DMS 273 (cell line): ENCODE measurements at regions not wholly inside any gene's neighbourhood (a gene's known extent, or its start where the extent isn't known, plus 50 kb on each side); places are given as distances from the start of the nearest gene placed in this dataset.

Experiments
- DNase-seq: peaks from one replicate; lab custom pipeline; 2025; ENCODE audit not compliant: unreplicated experiment; lab: John Stamatoyannopoulos, UW

GRCh38 chr13:47190696-47191305, 293.9 kb upstream of the HTR2A start:
- DNase-seq: no peak

GRCh38 chr13:47188802-47189201, 291.9 kb upstream of the HTR2A start:
- no peak for DNase-seq

GRCh38 chr13:47186471-47186870, 289.6 kb upstream of the HTR2A start:
- DNase-seq: no peak

- DNase-seq: no peak
These were observed 287.5 kb upstream of the HTR2A start for GRCh38 chr13:47184321-47184720.

- DNase-seq: no peak
These were observed 282.5 kb upstream of the HTR2A start for GRCh38 chr13:47179321-47179720.

- no peak for DNase-seq
These were observed 281.5 kb upstream of the HTR2A start for GRCh38 chr13:47178090-47178950.

GRCh38 chr13:47175172-47175866, 278.5 kb upstream of the HTR2A start:
- DNase-seq: no peak

- no peak for DNase-seq
These were observed 274.1 kb upstream of the HTR2A start for GRCh38 chr13:47170971-47171370.

- no peak for DNase-seq
These were observed 271.8 kb upstream of the HTR2A start for GRCh38 chr13:47168618-47169017.

- DNase-seq: no peak
These were observed 271.2 kb upstream of the HTR2A start for GRCh38 chr13:47168066-47168465.

- no peak for DNase-seq
These were observed 269.5 kb upstream of the HTR2A start for GRCh38 chr13:47166336-47166735.

GRCh38 chr13:47159853-47160550, 263.1 kb upstream of the HTR2A start:
- no peak for DNase-seq

GRCh38 chr13:47158593-47158992, 261.7 kb upstream of the HTR2A start:
- DNase-seq: no peak

- no peak for DNase-seq
These were observed 251.7 kb upstream of the HTR2A start for GRCh38 chr13:47148543-47148942.

- no peak for DNase-seq
These were observed 250.9 kb upstream of the HTR2A start for GRCh38 chr13:47147812-47148119.

GRCh38 chr13:47146991-47147811, 250.3 kb upstream of the HTR2A start:
- DNase-seq: no peak

GRCh38 chr13:47146136-47146535, 249.3 kb upstream of the HTR2A start:
- DNase-seq: no peak

GRCh38 chr13:47144782-47145181, 247.9 kb upstream of the HTR2A start:
- DNase-seq: no peak

- no peak for DNase-seq
These were observed 245.3 kb upstream of the HTR2A start for GRCh38 chr13:47142105-47142504.

GRCh38 chr13:47139519-47139918, 242.7 kb upstream of the HTR2A start:
- no peak for DNase-seq

GRCh38 chr13:47136504-47136941, 239.7 kb upstream of the HTR2A start:
- no peak for DNase-seq
